SK-N-MC (cell line): ENCODE measurements at regions not wholly inside any gene's neighbourhood (a gene's known extent, or its start where the extent isn't known, plus 50 kb on each side); places are given as distances from the start of the nearest gene placed in this dataset.
"Not testable (repeated sequence)": the region's sequence is repeated elsewhere in the genome, so short reads cannot be mapped to it uniquely, and the experiment has no call there.

ENCODE experiments used
- DNase-seq: peaks from one replicate; pipeline ENCODE4 v3.0.0-alpha.2; 2011; ENCODE audit warnings: low read depth, low spot score
- H3K27ac ChIP-seq: fragments of 200-600 bp; sonication (generic); 2 replicates; pipeline ENCODE4 v1.5.1; 2016; ENCODE audit warnings: mixed run types
- H3K36me3 ChIP-seq: fragments of 200-600 bp; sonication (generic); 2 replicates; pipeline ENCODE4 v1.6.1; 2017; ENCODE audit warnings: antibody characterized with exemption, low read length, mixed read lengths; ENCODE audit not compliant: insufficient read depth
- H3K4me3 ChIP-seq: fragments of 200-600 bp; sonication (generic); 2 replicates; pipeline ENCODE4 v1.5.1; 2016
- H3K9ac ChIP-seq: fragments of 200-600 bp; sonication (generic); 2 replicates; pipeline ENCODE4 v1.8.0; 2017; ENCODE audit warnings: mixed run types, mixed read lengths; ENCODE audit not compliant: insufficient read length
- H3K9me3 ChIP-seq: fragments of 200-600 bp; sonication (generic); 2 replicates; pipeline ENCODE4 v1.6.1; 2017; ENCODE audit warnings: low read depth, mild to moderate bottlenecking, antibody characterized with exemption, low read length, moderate library complexity, mixed read lengths
- EZH2 ChIP-seq: fragments of 200-600 bp; sonication (generic); IDR thresholded peaks from one replicate; pipeline ENCODE4 v1.6.1; 2017; ENCODE audit warnings: antibody characterized with exemption
- FOXP2 ChIP-seq: optimal IDR thresholded peaks from 2 replicates; pipeline ENCODE3; 2011; ENCODE audit warnings: mild to moderate bottlenecking, moderate library complexity; ENCODE audit not compliant: insufficient read depth; ENCODE audit errors: extremely low read length, control extremely low read depth
- POLR2AphosphoS5 ChIP-seq: IDR thresholded peaks from 2 replicates; pipeline ENCODE4 v1.6.1; 2012; ENCODE audit warnings: mild to moderate bottlenecking, low read depth, low read length, borderline replicate concordance

DNA sequence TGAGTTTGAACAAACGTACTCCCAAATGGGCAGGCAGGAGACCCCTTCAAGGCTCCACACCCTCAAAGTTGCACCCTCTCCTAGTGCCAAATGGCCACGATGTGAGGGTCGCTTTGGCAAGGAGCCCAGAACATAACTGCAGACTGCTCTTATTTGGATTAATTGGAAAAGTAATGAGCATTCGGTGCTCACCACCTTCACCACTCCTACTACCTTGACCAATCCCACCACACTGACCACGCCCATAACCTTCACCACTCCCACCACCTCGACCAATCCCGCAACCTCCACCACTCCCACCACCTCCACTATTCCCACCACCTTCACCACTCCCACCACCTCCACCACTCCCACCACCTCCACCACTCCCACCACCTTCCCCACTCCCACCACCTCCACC, 94.7 kb upstream of the PAX2 start:
- Histone ChIP-seq H3K4me3 (no peak overlapping the region), H3K9me3 (no peaks in the 10 kb centered on the region), H3K27ac (no peak overlapping the region), H3K36me3 (no peaks in the 10 kb centered on the region), H3K9ac (no peak overlapping the region)
- TF ChIP-seq FOXP2, result no peak
- TF ChIP-seq POLR2AphosphoS5, result no peak
- TF ChIP-seq EZH2, result no peak
- no peak for DNase-seq

- not testable (repeated sequence) for H3K9me3 ChIP-seq, H3K4me3 ChIP-seq, H3K27ac ChIP-seq, H3K36me3 ChIP-seq, DNase-seq, H3K9ac ChIP-seq
Measured at GRCh38 chr10:100651099-100651498, 94.3 kb upstream of the PAX2 start.

DNA sequence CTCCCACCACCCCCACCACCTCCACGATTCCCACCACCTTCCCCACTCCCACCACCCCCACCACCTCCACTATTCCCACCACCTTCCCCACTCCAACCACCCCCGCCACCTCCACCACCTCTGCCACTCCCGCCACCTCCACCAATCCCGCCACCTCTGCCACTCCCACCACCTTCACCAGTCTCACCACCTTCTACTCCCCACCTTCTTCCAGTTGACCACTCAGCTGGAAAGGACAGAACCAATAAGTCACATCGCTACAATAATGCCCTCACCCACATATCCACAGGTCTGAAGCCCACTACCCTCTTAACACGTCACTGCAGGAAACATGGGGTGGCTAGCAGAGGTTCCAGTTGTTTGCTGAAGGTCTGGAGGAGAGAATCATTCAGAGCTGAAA, 93.5 kb upstream of the PAX2 start:
- Histone ChIP-seq H3K4me3 (no peak overlapping the region), H3K9ac (no peak overlapping the region), H3K36me3 (no peaks in the 10 kb centered on the region), H3K9me3 (no peaks in the 10 kb centered on the region), H3K27ac (no peak overlapping the region)
- TF ChIP-seq FOXP2, result no peak
- no peak for TF ChIP-seq EZH2
- no peak for TF ChIP-seq POLR2AphosphoS5
- DNase-seq, result no peak

DNA sequence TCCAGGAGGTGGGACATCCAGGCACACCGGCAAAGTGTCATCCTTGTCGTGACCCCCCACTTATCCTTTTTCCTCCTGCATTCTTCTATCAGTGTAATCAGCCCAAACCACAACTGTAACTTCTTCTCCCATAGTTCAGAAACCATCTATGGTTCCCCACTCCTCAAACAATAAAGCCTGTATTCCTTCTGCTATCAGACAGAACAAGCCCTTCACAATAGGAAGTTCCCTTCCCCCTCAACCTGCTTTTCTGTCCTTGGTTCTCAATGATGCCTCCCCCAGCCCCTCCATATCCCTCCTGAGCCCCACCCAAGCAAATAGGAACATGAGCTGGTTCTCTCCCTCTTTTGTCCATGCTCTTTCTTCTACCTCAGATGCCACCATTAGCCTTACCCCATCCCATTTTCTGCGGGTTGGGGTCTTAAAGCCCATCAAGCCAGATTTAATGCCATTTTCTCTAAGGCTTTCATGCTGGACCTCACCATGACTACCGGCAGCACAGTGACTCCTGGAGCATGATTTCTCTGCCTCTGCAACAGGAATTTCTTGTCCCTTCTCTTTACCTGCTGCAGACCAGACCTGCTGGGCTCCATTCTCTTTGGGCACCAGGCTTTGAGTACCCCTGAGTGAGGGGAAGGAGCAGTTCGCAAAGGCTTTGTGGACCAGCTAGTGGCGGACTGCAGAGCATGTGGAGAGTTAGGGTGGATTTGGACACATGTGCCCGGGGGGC, 92.8 kb upstream of the PAX2 start:
- TF ChIP-seq POLR2AphosphoS5 (no peak), FOXP2 (no peak), EZH2 (no peak)
- no peaks in the 10 kb centered on the region for H3K36me3 ChIP-seq
- H3K4me3 ChIP-seq, result no peak overlapping the region
- H3K27ac ChIP-seq, result no peak overlapping the region
- H3K9ac ChIP-seq, result no peak overlapping the region
- DNase-seq, result no peak
- no peaks in the 10 kb centered on the region for H3K9me3 ChIP-seq

DNA sequence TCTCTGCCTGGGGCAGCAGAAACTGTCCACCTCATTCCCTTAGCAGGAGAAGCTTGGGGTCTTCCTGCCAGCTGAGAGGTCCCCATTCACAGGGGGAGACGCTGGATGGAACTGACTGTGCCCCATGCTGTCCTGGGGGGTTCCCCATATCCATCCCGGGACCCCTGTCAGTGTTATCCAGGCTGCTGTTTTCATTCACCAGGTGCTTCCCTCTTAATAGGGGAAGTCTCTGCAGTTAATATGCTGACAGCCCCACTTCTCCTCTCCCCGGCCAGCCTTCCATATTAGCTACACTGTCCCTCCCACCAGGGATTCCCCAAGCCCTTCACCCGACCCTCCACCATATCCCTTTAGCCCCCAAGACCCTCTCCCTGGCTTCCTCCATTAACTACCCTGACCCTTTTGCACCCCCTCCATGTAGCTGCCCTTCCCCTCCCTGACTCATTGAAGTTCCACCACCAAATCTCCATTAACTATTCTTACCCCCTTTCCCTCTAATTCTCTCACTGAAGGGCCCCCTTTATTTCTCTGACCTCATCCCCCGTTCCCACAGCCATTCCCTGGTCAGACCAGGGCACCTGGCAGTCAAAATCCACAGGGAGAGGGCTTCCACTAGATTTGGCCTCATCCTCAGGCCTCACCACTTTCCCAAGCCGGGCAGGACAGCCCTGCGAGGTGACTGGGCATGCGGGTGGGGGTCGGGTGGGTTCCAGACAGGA, 92.0 kb upstream of the PAX2 start:
- TF ChIP-seq FOXP2, result no peak
- TF ChIP-seq EZH2, result no peak
- Histone ChIP-seq H3K4me3 (peak overlapping the region; percentile 70; the same call in 1 of the 2 replicates), H3K36me3 (no peaks in the 10 kb centered on the region), H3K9me3 (no peaks in the 10 kb centered on the region), H3K27ac (no peak overlapping the region), H3K9ac (no peak overlapping the region)
- DNase-seq, result no peak

GRCh38 chr10:100653957-100654781, 91.2 kb upstream of the PAX2 start:
- no peak overlapping the region for H3K9ac ChIP-seq
- no peak for DNase-seq
- H3K9me3 ChIP-seq, result no peaks in the 10 kb centered on the region
- H3K27ac ChIP-seq, result no peak overlapping the region
- peak overlapping the region; percentile 70 for H3K4me3 ChIP-seq
- no peaks in the 10 kb centered on the region for H3K36me3 ChIP-seq
- TF ChIP-seq POLR2AphosphoS5 (no peak), EZH2 (no peak), FOXP2 (no peak)

- no peak for DNase-seq
- no peak for TF ChIP-seq EZH2
- no peak for TF ChIP-seq FOXP2
- no peak for TF ChIP-seq POLR2AphosphoS5
- Histone ChIP-seq H3K9me3 (no peaks in the 10 kb centered on the region), H3K27ac (no peak overlapping the region), H3K4me3 (peak overlapping the region; percentile 70), H3K9ac (no peak overlapping the region), H3K36me3 (no peaks in the 10 kb centered on the region)
Measured at GRCh38 chr10:100654782-100655325, 90.5 kb upstream of the PAX2 start.

- no peak overlapping the region for H3K27ac ChIP-seq
- H3K9ac ChIP-seq, result no peak overlapping the region
- DNase-seq, result no peak
- no peaks in the 10 kb centered on the region for H3K36me3 ChIP-seq
- H3K9me3 ChIP-seq, result no peaks in the 10 kb centered on the region
- TF ChIP-seq POLR2AphosphoS5 (no peak), EZH2 (no peak), FOXP2 (no peak)
- H3K4me3 ChIP-seq, result peak overlapping the region; percentile 70
Measured at GRCh38 chr10:100655326-100655759, 90.0 kb upstream of the PAX2 start.
